ENCODE measurements at regions not wholly inside any gene's neighbourhood (a gene's known extent, or its start where the extent isn't known, plus 50 kb on each side); places are given as distances from the start of the nearest gene placed in this dataset.

GRCh38 chr7:112880818-112881418 is 90.7 kb upstream of the TMEM168 start:
- DNase-seq, result no peak

GRCh38 chr7:112877691-112878460 is 87.7 kb upstream of the TMEM168 start:
- DNase-seq, result no peak

DNA sequence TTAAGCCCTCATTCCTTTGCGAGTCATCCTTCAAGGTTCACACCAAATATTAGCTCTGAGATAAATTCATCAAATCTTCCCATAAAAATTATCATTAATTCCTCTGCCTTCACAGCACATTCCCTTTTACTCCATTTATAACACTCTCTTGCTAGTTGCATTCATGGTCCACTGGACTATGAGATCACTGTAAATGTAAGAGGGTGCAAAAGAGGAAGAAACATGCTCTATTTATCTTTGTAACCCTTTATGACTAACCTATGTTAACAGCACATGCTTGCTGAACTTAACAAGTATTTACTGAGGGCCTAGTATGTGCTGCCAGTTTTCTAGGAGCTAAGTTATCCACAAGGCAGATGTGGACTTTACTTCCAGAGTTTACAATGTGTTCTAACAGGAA is 86.7 kb upstream of the TMEM168 start:
- DNase-seq, result no peak

GRCh38 chr7:112874909-112875308 is 84.7 kb upstream of the TMEM168 start:
- DNase-seq, result no peak

DNA sequence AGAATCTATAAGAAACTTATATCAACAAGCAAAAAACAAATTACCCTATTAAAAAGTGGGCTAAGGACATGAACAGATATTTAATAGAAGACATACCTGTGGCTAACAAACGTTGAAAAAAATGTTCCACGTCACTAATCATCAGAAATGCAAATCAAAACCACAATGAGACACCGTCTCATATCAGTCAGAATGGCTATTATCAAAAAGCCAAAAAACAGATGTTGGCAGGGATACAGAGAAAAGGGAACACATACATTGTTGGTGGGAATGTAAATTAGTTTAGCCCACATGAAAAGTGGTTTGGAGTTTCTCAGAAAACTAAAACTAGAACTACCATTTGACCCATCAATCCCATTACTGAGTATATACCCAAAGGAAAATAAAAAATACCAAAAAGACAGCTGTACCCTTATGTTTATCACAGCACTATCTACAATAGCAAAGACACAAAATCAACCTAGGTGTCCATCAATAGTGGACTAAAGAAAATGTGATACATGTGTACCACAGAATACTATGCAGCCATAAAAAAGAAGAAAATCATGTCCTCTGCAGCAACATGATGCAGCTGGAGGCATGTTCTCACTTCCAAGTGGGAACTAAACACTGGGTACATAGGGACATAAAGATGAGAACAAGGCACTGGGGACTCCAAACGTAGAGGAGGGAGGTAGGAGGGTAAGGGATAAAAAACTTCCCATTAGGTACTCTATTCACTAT is 83.8 kb upstream of the TMEM168 start:
- peak; percentile 11 to 43 for DNase-seq

GRCh38 chr7:112869111-112869774 is 79.0 kb upstream of the TMEM168 start:
- peak in 1 of 2 experiments; percentile 57 for DNase-seq

DNA sequence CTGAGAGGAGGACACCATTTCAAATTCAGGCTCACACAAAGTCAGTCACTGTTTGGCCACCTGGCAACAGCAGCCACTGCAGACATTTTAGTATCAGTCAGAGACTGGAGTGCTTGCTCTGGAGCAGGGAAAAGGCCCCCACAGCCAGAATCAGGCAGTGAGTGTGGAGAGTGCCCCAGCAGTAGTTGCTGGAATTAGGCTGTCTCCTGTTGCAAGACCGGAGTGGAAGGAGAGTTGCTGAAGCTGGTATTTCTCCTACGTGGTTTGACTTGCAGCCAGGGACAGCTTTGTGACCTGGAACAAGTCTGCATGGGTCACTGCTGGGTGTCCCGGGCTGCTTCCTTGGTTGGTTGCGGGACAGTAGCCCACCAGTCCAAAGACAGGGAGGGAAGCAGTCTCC is 78.4 kb upstream of the TMEM168 start:
- DNase-seq, result no peak

GRCh38 chr7:112866424-112866823 is 76.2 kb upstream of the TMEM168 start:
- no peak for DNase-seq

DNA sequence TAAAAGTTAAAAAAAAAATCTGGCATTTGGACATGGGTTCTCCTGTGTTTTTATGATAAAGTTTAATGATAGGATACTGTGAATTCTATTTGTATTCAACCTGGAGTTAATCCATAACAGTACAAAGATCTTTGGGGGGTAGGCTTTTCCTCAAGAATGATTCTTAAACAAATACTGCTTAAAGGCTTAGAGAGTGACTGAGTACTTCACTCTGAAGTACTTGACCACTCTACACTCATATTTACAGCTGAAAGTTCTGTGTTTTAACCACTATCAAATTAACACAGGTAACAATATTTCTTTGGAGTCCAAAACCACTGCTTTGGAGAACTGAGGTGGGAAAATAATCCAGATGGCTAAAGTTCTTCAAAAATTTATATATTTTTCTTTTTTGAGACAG is 74.2 kb upstream of the TMEM168 start:
- no peak for DNase-seq

DNA sequence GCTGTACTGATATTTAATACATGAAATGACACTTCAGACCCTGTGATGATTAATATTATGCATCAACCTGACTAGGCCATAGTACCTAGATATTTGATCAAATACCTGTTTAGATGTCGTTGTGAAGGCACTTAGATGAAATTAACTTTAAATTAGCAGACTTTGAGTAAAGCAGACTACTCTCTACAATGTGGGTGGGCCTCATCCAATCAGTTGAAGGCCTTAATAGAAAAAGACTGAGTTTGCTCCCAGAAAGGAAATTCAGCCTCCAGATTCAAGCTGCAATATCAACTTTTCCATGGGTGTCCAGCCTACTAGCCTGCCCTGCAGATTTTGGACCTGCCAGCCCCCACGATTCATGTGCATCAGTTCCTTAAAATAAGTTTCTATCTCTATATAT is 68.6 kb upstream of the TMEM168 start:
- no peak for DNase-seq

DNA sequence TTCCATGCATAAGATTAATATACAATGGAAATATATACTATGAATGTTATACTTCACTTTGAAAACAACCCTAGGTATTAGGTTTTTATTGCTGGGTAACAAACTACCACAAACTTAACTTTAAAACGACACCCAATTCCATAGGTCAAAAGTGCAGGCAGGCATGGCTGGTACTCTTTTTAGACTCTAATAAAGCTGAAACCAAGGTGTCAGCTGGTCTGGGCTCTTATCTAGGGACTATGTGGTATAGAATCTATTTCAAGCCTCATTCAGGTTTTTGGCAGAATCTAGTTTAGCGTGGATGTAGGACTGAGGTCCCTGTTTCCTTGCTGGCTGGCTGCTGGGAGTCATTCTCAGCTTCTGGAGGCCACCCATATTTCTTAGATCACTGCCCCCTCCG is 65.0 kb upstream of the TMEM168 start:
- no peak for DNase-seq

DNA sequence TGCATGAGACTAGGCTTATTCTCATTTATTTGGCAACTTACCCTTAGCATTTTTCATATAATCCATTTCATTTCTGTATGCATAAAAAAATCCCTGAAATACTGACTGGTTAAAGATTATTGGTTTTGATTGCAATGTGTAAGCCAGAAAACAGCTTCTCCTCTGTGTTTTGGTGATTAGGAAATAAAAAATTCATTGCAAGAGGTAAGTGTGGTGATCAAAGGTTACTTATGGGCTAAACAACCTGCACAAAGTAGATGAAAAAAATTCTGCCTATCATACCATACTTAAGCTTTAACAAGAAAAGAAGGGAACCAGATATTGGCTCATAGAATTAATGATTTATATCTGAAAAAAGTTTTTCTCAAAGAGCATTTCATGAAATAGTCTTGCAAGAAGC is 64.0 kb upstream of the TMEM168 start:
- no peak for DNase-seq

- DNase-seq, result no peak
Measured at GRCh38 chr7:112853422-112853821, 63.2 kb upstream of the TMEM168 start.

DNA sequence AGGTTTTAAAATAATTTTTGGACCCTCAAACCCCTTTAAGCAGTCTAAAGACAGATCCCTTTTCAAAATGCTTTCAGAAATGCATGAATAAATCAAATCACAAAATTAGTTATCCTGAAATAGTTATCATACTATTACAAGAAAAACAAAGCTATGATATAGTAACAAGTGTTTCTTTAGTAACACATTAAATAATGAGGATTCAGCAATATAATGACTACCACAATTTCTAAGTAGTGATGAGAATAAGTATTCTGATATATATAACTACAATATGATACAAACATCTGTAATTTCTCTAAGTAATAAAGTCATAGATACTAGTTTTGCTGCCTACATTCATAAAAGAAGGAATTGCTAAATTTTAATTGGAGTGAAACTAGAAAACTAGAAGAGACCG is 53.0 kb upstream of the TMEM168 start:
- no peak for DNase-seq

Measured in NCI-H526 (cell line).